Large intestine (tissue), 3 donors: ENCODE measurements at regions not wholly inside any gene's neighbourhood (a gene's known extent, or its start where the extent isn't known, plus 50 kb on each side); places are given as distances from the start of the nearest gene placed in this dataset.

Experiments
- DNase-seq, 2 donors: peaks; one replicate each; pipeline versions ENCODE4 v3.0.0 to v3.0.0-alpha.2; 2013
- H3K27ac ChIP-seq: one replicate; pipeline ENCODE4 v1.5.1; 2013; ENCODE audit warnings: low read length
- H3K27me3 ChIP-seq: 2 replicates; pipeline ENCODE4 v1.6.1; 2013; ENCODE audit warnings: low read length; ENCODE audit not compliant: control insufficient read depth, insufficient read depth
- H3K36me3 ChIP-seq: 2 replicates; pipeline ENCODE4 v1.6.1; 2013; ENCODE audit warnings: low read length; ENCODE audit not compliant: control insufficient read depth, insufficient read depth
- H3K4me1 ChIP-seq: one replicate; pipeline ENCODE4 v1.6.1; 2013; ENCODE audit warnings: low read length; ENCODE audit not compliant: control insufficient read depth, insufficient read depth
- H3K4me3 ChIP-seq: one replicate; pipeline ENCODE4 v1.5.1; 2013; ENCODE audit warnings: low read length
- H3K9me3 ChIP-seq: one replicate; pipeline ENCODE4 v1.6.1; 2013; ENCODE audit warnings: mild to moderate bottlenecking, low read depth, low read length, moderate library complexity; ENCODE audit not compliant: control insufficient read depth
- WGBS: methylation state at CpG from one replicate; pipeline ENCODE4 v1.1.5; 2013; ENCODE audit warnings: low lambda C conversion rate; ENCODE audit not compliant: insufficient coverage; 5-methylcytosine and 5-hydroxymethylcytosine counted together

DNA sequence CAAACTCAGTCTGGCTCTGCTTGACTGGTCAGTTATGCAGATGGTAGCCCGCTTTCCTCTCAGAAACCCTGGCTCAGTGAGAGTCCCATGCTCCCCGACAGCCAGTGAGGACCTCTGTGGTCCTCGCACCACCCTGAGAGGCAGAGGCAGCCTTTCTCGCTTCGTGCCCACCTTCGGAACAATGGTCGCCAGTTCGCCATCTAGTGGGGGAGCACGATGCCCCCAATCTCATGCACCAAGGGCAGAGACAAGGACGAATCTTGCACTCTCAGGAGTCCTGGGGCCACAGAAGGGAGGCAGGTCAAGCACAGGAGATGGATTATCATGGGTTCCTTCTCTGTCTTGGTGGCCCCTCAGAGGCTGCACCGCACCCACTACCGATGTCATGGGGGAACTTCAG, 75.2 kb downstream of the RHCG start:
- no peak overlapping the region for H3K4me3 ChIP-seq
- no peaks in the 10 kb centered on the region for H3K36me3 ChIP-seq
- no CpG with 5 or more reads among the region's 12 CpGs for WGBS
- H3K27ac ChIP-seq: no peak overlapping the region
- DNase-seq: no peak
- no peaks in the 10 kb centered on the region for H3K4me1 ChIP-seq
- peaks cover 81% of the 10 kb centered on the region for H3K27me3 ChIP-seq
- peaks cover 4% of the 10 kb centered on the region for H3K9me3 ChIP-seq

DNA sequence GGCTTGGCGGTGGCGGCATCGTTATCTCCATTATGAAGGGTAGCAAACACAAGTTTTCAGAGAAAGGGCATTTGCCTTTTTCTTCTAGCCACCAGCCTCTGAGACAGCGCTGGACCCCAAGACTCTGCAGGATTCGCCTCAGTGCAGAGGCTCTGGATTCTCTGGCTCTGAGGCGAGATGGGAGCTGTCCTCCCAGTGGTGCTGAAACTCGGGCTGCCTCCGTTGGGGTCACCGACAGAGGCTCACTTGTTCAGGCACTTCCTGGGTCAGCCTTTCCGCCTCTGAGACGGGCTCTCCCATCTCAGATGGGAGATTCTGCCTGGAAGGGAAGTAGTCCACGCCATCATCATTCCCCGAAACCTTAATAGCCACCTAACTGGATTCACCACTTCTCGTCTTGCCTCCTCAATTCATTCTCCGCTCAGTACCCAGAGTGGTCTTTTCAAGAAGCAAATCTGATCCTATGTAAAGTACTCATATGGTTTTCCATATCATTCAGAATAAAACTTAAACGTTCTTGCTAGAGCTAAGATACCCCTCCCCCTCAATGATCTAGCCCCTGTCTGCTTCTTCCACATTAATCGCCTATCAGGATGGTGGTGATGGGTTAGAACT, 76.9 kb downstream of the RHCG start:
- peaks cover 4% of the 10 kb centered on the region for H3K9me3 ChIP-seq
- H3K27me3 ChIP-seq: peaks cover 91% of the 10 kb centered on the region
- H3K4me1 ChIP-seq: no peaks in the 10 kb centered on the region
- no peaks in the 10 kb centered on the region for H3K36me3 ChIP-seq
- DNase-seq: peak in 1 of 2 donors; percentile 24
- H3K27ac ChIP-seq: no peak overlapping the region
- WGBS: 0% methylated on average over 1 of the region's 17 CpGs
- H3K4me3 ChIP-seq: no peak overlapping the region

DNA sequence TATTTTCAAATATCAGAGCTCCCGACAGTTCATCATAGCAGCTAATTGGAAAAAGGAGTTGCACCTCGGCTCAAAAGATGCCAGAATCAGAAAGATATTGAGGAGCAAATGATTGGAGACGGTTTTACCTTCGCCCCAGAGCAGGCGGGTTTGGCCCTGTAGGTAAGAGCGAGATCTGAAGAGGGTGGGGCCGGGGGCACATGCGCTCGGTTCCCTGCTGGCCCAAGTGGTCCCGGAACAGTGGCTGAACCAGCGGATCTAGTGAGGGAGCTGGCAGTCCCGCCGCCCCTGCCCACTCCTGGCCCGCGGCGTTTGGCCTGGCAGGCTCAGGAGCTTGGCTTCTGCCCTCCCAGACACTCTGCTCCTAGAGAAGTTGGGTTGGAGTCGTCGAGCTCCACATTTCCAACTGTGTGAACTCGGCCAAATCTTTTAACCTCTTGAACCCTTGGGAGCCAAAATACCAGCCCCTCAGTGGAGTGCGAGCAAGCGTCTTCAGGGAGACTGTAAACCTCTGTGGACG, 79.1 kb downstream of the RHCG start:
- Histone ChIP-seq H3K9me3 (peaks cover 7% of the 10 kb centered on the region), H3K36me3 (no peaks in the 10 kb centered on the region), H3K27me3 (peaks cover 97% of the 10 kb centered on the region), H3K4me3 (no peak overlapping the region), H3K27ac (no peak overlapping the region), H3K4me1 (no peaks in the 10 kb centered on the region)
- no peak for DNase-seq
- 60% methylated on average over 1 of the region's 22 CpGs for WGBS

DNA sequence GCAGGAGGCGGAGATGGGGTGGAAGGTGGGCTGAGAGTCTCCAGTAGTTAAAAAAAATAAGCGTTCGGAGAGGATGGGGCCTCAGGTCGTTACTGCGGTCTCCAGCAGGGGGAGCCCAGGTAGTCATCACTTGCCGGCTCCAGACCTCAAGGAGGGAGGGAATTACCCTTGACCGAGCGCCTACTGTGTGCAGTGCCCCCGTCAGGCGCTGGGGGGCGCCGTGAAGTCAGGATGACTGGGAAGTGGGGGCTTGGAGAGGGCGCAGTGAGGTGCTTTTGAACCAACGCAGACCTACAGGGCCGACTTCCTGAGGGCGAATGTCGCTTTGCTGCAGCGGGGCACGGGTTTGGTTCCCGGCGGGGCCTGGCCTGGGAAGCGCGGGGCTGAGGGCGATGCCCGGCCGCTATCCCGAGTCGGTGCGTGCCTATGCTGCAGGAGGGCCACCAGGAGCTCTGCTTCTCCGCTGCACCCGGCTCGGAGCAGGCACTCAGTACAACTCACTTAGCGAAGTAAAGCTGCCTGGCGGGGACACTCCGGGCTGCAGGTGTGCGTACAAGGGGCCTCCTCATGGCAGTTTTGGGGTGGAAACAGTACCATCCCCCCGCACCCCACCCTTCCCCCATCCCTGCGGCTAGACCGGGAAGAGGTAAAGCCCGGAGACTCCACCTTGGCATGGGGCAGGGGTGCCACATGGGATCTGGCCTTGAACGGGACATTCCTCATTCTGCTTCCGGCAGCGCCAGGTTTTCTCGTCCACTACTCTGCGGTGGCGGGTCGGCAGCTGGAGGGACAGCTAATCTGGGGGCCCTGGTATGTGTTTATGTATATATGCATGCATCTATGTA, 79.8 kb downstream of the RHCG start:
- Histone ChIP-seq H3K36me3 (no peaks in the 10 kb centered on the region), H3K4me3 (no peak overlapping the region), H3K4me1 (no peaks in the 10 kb centered on the region), H3K9me3 (peaks cover 7% of the 10 kb centered on the region), H3K27ac (no peak overlapping the region), H3K27me3 (peaks cover 97% of the 10 kb centered on the region)
- peak; percentile 54 to 58 for DNase-seq
- WGBS: 0% methylated on average over 1 of the region's 47 CpGs

DNA sequence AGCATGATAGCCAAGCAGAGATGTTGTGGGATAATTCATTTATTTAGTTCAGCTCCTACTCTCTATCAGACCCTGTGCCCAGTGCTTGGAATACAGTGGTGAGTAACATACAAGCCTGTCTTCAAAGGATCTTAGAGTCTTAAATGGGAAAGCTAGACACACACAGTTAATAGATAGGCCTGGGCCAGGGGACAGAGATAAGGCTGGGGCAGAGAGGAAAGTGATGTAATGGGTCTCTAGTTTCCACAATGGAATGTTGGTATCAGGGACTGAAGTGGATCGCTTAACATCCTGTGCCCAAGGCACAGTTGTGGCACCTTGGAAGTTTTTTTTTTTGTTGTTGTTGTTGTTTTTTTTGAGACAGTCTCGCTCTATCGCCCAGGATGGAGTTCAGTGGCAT, 79.9 kb upstream of the POLG start:
- Histone ChIP-seq H3K27me3 (peaks cover 98% of the 10 kb centered on the region), H3K4me3 (no peak overlapping the region), H3K27ac (no peak overlapping the region), H3K36me3 (no peaks in the 10 kb centered on the region), H3K4me1 (no peaks in the 10 kb centered on the region), H3K9me3 (peaks cover 13% of the 10 kb centered on the region)
- DNase-seq: no peak
- whole genome bisulfite sequencing: no CpG with 5 or more reads among the region's 3 CpGs

DNA sequence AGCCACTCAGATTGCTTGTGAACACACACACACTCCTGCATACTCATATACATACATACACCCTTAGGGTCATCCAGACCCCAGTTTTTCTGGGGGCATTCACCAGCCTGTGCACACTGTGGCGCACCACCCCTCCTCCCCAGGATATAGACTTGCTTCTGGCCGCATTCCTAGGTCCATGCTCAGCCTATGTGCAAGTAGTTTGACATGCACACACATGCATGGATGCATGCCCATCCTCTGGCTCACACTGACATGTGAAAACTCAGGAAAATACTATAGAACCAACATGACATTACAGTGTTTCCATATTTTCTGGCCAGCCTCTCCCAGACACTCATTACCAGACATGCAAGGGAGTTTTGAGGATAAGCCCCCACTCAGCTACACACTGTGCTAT, 79.3 kb upstream of the POLG start:
- Histone ChIP-seq H3K27ac (no peak overlapping the region), H3K27me3 (peaks cover 99% of the 10 kb centered on the region), H3K9me3 (peaks cover 13% of the 10 kb centered on the region), H3K4me1 (peaks cover 6% of the 10 kb centered on the region), H3K36me3 (no peaks in the 10 kb centered on the region), H3K4me3 (no peak overlapping the region)
- no CpG with 5 or more reads among the region's 2 CpGs for WGBS
- DNase-seq: no peak

DNA sequence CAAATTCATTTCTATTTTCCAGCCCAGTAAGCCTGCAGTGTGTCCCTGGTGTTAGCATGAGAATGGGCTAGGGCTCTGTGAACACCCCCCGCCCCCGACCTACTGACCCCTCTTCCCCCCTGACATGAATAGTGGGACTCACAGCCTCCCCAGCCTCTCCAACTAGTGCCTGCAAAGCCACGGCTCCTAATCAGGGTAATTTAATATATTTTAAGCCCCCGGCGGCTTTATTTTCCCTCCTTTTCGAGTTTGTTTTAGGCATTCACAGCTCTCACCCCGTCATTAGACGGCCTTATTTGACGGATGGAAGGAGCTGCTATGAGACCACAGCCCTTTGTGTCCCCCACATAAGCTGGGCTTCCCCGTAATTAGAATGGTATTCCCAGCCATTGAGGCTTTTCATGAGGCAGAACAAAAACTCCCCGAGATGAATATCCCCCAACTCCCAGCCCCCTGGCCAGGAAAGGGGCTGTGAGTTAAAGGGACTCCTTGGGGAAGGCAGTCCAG, 78.3 kb upstream of the POLG start:
- H3K9me3 ChIP-seq: peaks cover 13% of the 10 kb centered on the region
- peaks cover 8% of the 10 kb centered on the region for H3K4me1 ChIP-seq
- H3K27me3 ChIP-seq: peaks cover 99% of the 10 kb centered on the region
- H3K4me3 ChIP-seq: no peak overlapping the region
- no peaks in the 10 kb centered on the region for H3K36me3 ChIP-seq
- WGBS: no CpG with 5 or more reads among the region's 11 CpGs
- no peak for DNase-seq
- no peak overlapping the region for H3K27ac ChIP-seq

DNA sequence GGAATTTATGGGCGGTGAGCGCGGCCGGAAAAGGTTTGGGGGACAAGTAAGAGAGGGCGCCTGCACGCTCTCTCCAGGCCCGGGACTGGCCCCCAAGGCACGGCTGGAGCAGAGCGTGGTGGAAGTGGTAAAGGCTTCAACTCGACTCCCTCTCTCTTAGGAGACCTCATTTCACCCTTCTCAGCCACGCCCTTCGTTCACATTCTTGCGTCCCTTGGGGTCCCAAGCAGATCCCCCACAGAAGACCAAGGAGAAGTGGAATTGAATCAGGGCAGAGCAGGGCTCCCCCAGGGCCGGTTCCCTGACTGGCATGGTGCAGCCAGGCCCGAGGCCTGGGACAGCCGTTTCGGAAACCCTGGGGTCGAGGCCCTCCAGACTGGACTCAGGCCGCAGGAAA, 75.4 kb upstream of the POLG start:
- Histone ChIP-seq H3K27ac (no peak overlapping the region), H3K27me3 (peaks cover 100% of the 10 kb centered on the region), H3K4me1 (peaks cover 9% of the 10 kb centered on the region), H3K36me3 (no peaks in the 10 kb centered on the region), H3K9me3 (peaks cover 13% of the 10 kb centered on the region), H3K4me3 (no peak overlapping the region)
- WGBS: 10% methylated on average over 2 of the region's 19 CpGs
- DNase-seq: no peak

DNA sequence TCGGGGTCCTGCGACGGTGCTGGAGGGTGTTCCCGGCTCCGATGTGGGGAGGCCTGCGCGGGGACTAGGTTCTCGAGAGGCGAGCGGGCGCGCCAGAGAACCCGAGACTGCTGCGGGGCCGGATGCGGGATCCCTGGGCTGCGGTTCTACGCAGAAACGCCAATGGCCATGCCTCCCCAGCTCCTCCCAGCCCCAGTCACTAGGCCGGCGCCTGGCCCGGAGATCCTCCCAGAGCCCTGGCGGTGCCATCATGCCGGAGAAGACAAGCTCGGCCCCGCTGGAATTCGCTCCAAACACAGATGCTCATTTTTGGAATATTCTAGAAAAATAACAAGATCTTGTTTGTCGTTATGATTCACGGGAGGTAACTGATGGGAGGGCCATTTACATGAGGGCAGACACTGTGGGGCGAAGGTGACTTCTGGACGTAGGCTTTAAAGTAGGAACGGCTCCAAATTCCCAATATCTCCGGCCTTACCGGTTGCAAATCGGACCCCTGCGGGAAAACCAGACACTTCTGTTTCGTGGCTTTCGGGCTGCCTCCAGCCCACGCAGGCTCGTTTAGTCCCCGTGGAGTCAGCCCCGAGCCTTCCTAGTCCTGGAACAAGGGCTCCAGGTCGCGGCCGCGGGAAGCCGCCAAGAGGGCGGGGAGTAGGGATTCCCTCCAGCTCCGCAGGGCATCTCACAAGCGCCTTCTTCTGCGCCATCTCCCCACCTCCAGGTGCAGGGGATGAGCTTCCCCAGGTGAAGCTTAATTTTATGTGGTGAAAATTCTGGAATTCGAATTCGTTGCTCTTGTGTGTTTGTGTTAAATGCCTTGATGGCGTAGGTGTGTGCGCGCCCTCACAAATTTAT, 74.8 kb upstream of the POLG start:
- peaks cover 100% of the 10 kb centered on the region for H3K27me3 ChIP-seq
- DNase-seq: no peak
- no peak overlapping the region for H3K27ac ChIP-seq
- no peaks in the 10 kb centered on the region for H3K36me3 ChIP-seq
- H3K4me3 ChIP-seq: no peak overlapping the region
- WGBS: no CpG with 5 or more reads among the region's 56 CpGs
- H3K4me1 ChIP-seq: peaks cover 9% of the 10 kb centered on the region
- peaks cover 13% of the 10 kb centered on the region for H3K9me3 ChIP-seq
